ENCODE measurements at regions not wholly inside any gene's neighbourhood (a gene's known extent, or its start where the extent isn't known, plus 50 kb on each side); places are given as distances from the start of the nearest gene placed in this dataset.

GRCh38 chr7:115300231-115300870, 378.5 kb downstream of the MDFIC start (continued):
- TF ChIP-seq TSHZ1 (tag by site-specific recombination; IDR thresholded peaks at IDR 0.05; ENCODE audit: borderline replicate concordance), result no peak
- no peak for TF ChIP-seq KLF16 (tag by site-specific recombination; IDR thresholded peaks at IDR 0.05)
- no peak for TF ChIP-seq GLIS1 (tag by site-specific recombination; IDR thresholded peaks at IDR 0.05)

GRCh38 chr7:115299397-115300037, 377.6 kb downstream of the MDFIC start:
- no peak overlapping the region for H3K27ac ChIP-seq (ENCODE audit: extremely low read depth, low read depth, low read length)
- CTCF ChIA-PET, result no interaction called here
- H3K9me3 ChIP-seq (ENCODE audit: control insufficient read depth, insufficient read depth, low read depth, low read length), result no peaks in the 10 kb centered on the region
- H3K4me3 ChIP-seq (ENCODE audit: low read depth, low read length), result no peak overlapping the region
- H3K36me3 ChIP-seq (ENCODE audit: control insufficient read depth in 2 of 2, insufficient read depth in 1 of 2, low read length in 2 of 2), result no peaks in the 10 kb centered on the region
- POLR2A ChIA-PET, result no interaction called here
- TF ChIP-seq ZNF658 (tag by site-specific recombination; IDR thresholded peaks at IDR 0.05), result no peak
- TF ChIP-seq ZNF776 (tag by site-specific recombination; IDR thresholded peaks at IDR 0.05; ENCODE audit: borderline replicate concordance), result no peak
- no peak for TF ChIP-seq ZNF416 (tag by site-specific recombination; IDR thresholded peaks at IDR 0.05)
- TF ChIP-seq ZNF768 (tag by site-specific recombination; IDR thresholded peaks at IDR 0.05), result no peak
- TF ChIP-seq ZNF223 (tag by site-specific recombination; IDR thresholded peaks at IDR 0.05), result no peak
- TF ChIP-seq KLF9 (tag by site-specific recombination; IDR thresholded peaks at IDR 0.05; ENCODE audit: low read depth), result no peak
- no peak for TF ChIP-seq ZNF292 (tag by site-specific recombination; IDR thresholded peaks at IDR 0.05; ENCODE audit: borderline replicate concordance, low read depth)
- no peak for TF ChIP-seq ZBTB6 (tag by site-specific recombination; IDR thresholded peaks at IDR 0.05)
- no peak for TF ChIP-seq OSR2 (tag by site-specific recombination; IDR thresholded peaks at IDR 0.05)
- no peak for TF ChIP-seq TCF7L2 (IDR thresholded peaks at IDR 0.05; ENCODE audit: borderline replicate concordance, low read depth, low read length)
- TF ChIP-seq ZNF791 (tag by site-specific recombination; IDR thresholded peaks at IDR 0.05), result no peak
- TF ChIP-seq ZNF529 (tag by site-specific recombination; IDR thresholded peaks at IDR 0.05; ENCODE audit: insufficient replicate concordance), result no peak
- no peak for TF ChIP-seq HOXC10 (CRISPR knock-in tag; IDR thresholded peaks at IDR 0.05)
- no peak for TF ChIP-seq ZNF621 (tag by site-specific recombination; IDR thresholded peaks at IDR 0.05)
- TF ChIP-seq ZNF792 (tag by site-specific recombination; IDR thresholded peaks at IDR 0.05), result no peak
- no peak for TF ChIP-seq ZFP3 (tag by site-specific recombination; IDR thresholded peaks at IDR 0.05; ENCODE audit: low read depth)
- TF ChIP-seq SETDB1 (IDR thresholded peaks at IDR 0.05; ENCODE audit: insufficient read length, low read length), result no peak
- H3K4me1 ChIP-seq (ENCODE audit: control insufficient read depth, insufficient read depth, low read length), result no peaks in the 10 kb centered on the region

GRCh38 chr7:115297656-115298055, 375.8 kb downstream of the MDFIC start:
- TF ChIP-seq TSHZ1 (tag by site-specific recombination; IDR thresholded peaks at IDR 0.05; ENCODE audit: borderline replicate concordance), result no peak
- TF ChIP-seq ZNF555 (tag by site-specific recombination; conservative IDR thresholded peaks at IDR 0.05), result no peak
- TF ChIP-seq MYNN (tag by site-specific recombination; IDR thresholded peaks at IDR 0.05; ENCODE audit: borderline replicate concordance), result no peak
- peak; percentile 40; the same call in 1 of the 2 replicates for TF ChIP-seq ZNF660 (tag by site-specific recombination; IDR thresholded peaks at IDR 0.05)
- no peak for TF ChIP-seq ZNF645 (tag by site-specific recombination; IDR thresholded peaks at IDR 0.05)
- ChIA-PET CTCF (interaction anchor here (0.5 kb wide), 1 partner anchor 438 kb away, joined by 3 read pairs; no protein-coding TSS in a partner anchor), POLR2A (no interaction called here)
- Histone ChIP-seq H3K4me3 (ENCODE audit: low read depth, low read length) (no peak overlapping the region), H3K4me1 (ENCODE audit: control insufficient read depth, insufficient read depth, low read length) (no peaks in the 10 kb centered on the region), H3K27ac (ENCODE audit: extremely low read depth, low read depth, low read length) (no peak overlapping the region), H3K9me3 (ENCODE audit: control insufficient read depth, insufficient read depth, low read depth, low read length) (no peaks in the 10 kb centered on the region), H3K36me3 (ENCODE audit: control insufficient read depth in 2 of 2, insufficient read depth in 1 of 2, low read length in 2 of 2) (no peaks in the 10 kb centered on the region)
